H1 (cell line): ENCODE measurements at regions not wholly inside any gene's neighbourhood (a gene's known extent, or its start where the extent isn't known, plus 50 kb on each side); places are given as distances from the start of the nearest gene placed in this dataset.

ENCODE experiments used
- BRCA1 ChIP-seq: IDR thresholded peaks from 2 replicates; pipeline ENCODE4 v1.6.1; 2012; ENCODE audit warnings: low read depth, low read length, improper control_type of control experiment
- MAX ChIP-seq: IDR thresholded peaks from 2 replicates; pipeline ENCODE4 v1.6.1; 2012; ENCODE audit warnings: inconsistent platforms
- POLR2A ChIP-seq, 2 experiments: IDR thresholded peaks; 1 replicate in 1 of 2; 2 replicates in 1 of 2; pipeline ENCODE4 v1.6.1; 2011; ENCODE audit warnings: low read depth in 2 of 2, low read length in 2 of 2, mild to moderate bottlenecking in 2 of 2; ENCODE audit errors: control extremely low read depth in 1 of 2
- POLR2AphosphoS5 ChIP-seq: IDR thresholded peaks from 2 replicates; pipeline ENCODE4 v1.6.1; 2011; ENCODE audit warnings: low read depth, low read length
- RAD21 ChIP-seq, 2 experiments: IDR thresholded peaks in 1 of 2; conservative IDR thresholded peaks in 1 of 2; 2 replicates each; pipeline ENCODE4 v1.6.1; 2011; ENCODE audit warnings: low read depth in 2 of 2, low read length in 2 of 2, improper control_type of control experiment in 1 of 2, inconsistent platforms in 1 of 2, mild to moderate bottlenecking in 1 of 2, moderate library complexity in 1 of 2
- TEAD4 ChIP-seq: IDR thresholded peaks from 2 replicates; pipeline ENCODE4 v1.6.1; 2012; ENCODE audit warnings: low read depth, low read length, inconsistent platforms, mixed read lengths
- TF ChIP-seq, protein P1 (sequence below): IDR thresholded peaks from 2 replicates; pipeline ENCODE4 v1.6.1; 2012; ENCODE audit warnings: low read length, inconsistent platforms
- TF ChIP-seq, protein P2 (sequence below): IDR thresholded peaks from 2 replicates; pipeline ENCODE4 v1.6.1; 2011; ENCODE audit warnings: low read length, improper control_type of control experiment

DNA sequence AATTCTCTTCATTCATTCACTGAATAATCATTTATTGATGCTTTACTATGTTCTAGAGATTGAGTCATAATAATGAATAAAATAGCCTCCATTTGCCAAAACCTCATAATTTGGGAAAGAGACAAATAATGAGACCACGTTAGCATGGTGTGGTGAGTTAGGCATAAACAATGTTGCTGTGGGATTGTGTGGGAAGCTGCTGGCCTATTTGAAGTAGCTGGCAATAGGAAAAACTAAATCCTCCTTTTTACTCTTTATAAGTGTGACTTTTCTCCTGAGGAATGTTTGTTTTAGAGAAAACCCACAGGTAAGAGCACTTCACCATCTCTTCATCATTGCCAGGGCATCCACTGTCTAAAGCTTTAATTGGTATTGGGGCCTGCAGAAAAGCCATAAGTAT, 95.3 kb downstream of the AREG start:
- TF ChIP-seq RAD21 (IDR thresholded peaks at IDR 0.05 in 1 of 2, conservative IDR thresholded peaks at IDR 0.05 in 1 of 2; ENCODE audit: low read depth in 2 of 2, low read length in 2 of 2) (no peak), POLR2AphosphoS5 (no peak), BRCA1 (no peak), POLR2A (IDR thresholded peaks at IDR 0.05; ENCODE audit: control extremely low read depth in 1 of 2, low read depth in 2 of 2, low read length in 2 of 2) (no peak), MAX (no peak), TEAD4 (no peak)
- TF ChIP-seq, protein P1, sequence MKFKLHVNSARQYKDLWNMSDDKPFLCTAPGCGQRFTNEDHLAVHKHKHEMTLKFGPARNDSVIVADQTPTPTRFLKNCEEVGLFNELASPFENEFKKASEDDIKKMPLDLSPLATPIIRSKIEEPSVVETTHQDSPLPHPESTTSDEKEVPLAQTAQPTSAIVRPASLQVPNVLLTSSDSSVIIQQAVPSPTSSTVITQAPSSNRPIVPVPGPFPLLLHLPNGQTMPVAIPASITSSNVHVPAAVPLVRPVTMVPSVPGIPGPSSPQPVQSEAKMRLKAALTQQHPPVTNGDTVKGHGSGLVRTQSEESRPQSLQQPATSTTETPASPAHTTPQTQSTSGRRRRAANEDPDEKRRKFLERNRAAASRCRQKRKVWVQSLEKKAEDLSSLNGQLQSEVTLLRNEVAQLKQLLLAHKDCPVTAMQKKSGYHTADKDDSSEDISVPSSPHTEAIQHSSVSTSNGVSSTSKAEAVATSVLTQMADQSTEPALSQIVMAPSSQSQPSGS = no peak
- TF ChIP-seq, protein P2, sequence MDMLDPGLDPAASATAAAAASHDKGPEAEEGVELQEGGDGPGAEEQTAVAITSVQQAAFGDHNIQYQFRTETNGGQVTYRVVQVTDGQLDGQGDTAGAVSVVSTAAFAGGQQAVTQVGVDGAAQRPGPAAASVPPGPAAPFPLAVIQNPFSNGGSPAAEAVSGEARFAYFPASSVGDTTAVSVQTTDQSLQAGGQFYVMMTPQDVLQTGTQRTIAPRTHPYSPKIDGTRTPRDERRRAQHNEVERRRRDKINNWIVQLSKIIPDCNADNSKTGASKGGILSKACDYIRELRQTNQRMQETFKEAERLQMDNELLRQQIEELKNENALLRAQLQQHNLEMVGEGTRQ = no peak
